HepG2 (cell line): ENCODE measurements at regions not wholly inside any gene's neighbourhood (a gene's known extent, or its start where the extent isn't known, plus 50 kb on each side); places are given as distances from the start of the nearest gene placed in this dataset.

Experiments
- ATAC-seq: fragments of 200-7000 bp; cut with Tn5 transposase; 3 replicates; pipeline ENCODE4 v1.9.1; 2020; ENCODE audit warnings: mild to moderate bottlenecking, moderate library complexity
- BruUV-seq: library from RNA; stranded (reverse); fragments of 400-500 nt; replicated peaks from 2 replicates; lab custom pipeline; 2021; lab: Mats Ljungman, UMichigan
- CTCF ChIA-PET: fragments of 300-600 bp; formaldehyde crosslinking; extraction: SDS; loops from one replicate; lab custom pipeline; 2021; ENCODE audit warnings: low total read pairs, inconsistent platforms, low intra/inter-chr PET ratio; lab: Yijun Ruan, JAX
- POLR2A ChIA-PET: fragments of 350-600 bp; sonication (Branson Sonifier 250); formaldehyde crosslinking; loops from one replicate; lab custom pipeline; 2020; ENCODE audit warnings: antibody characterized with exemption, inconsistent platforms; lab: Yijun Ruan, JAX
- DNase-seq: peaks from one replicate; pipeline ENCODE4 v3.0.0-alpha.2; 2015; ENCODE audit warnings: low spot score
- FAIRE-seq: peaks from 3 replicates; lab custom pipeline; 2011; peaks lifted over from hg19 to GRCh38; lab: Jason Lieb, UNC
- H2AFZ ChIP-seq: one replicate; pipeline ENCODE4 v1.6.1; 2011; ENCODE audit warnings: low read length, inconsistent platforms
- H3K27ac ChIP-seq: fragments of 300-600 bp; 3 replicates; pipeline ENCODE4 v1.8.0; 2011; ENCODE audit warnings: mixed run types, mild to moderate bottlenecking, mixed read lengths, low read length, inconsistent platforms; ENCODE audit not compliant: insufficient read depth; ENCODE audit errors: extremely low read length
- H3K27me3 ChIP-seq, 2 experiments: fragments of 200-600 bp in 1 of 2; 2 replicates in 1 of 2; 3 replicates in 1 of 2; pipeline versions ENCODE4 v1.6.0 to v1.8.0; 2011; ENCODE audit warnings: low read length in 2 of 2, mild to moderate bottlenecking in 2 of 2, moderate library complexity in 2 of 2, inconsistent platforms in 1 of 2; ENCODE audit not compliant: insufficient read depth in 2 of 2, control insufficient read depth in 1 of 2
- H3K36me3 ChIP-seq, 2 experiments: fragments of 200-600 bp in 1 of 2; replicated peaks in 1 of 2; 2 replicates in 1 of 2; 3 replicates in 1 of 2; pipeline versions ENCODE4 v1.5.1 to v1.8.0; 2011; ENCODE audit warnings: low read length in 2 of 2, inconsistent platforms in 1 of 2; ENCODE audit not compliant: insufficient read depth in 2 of 2, control insufficient read depth in 1 of 2
- H3K4me1 ChIP-seq: 2 replicates; pipeline ENCODE4 v1.5.1; 2012; ENCODE audit warnings: low read length, inconsistent platforms; ENCODE audit not compliant: insufficient read depth
- H3K4me2 ChIP-seq: 2 replicates; pipeline ENCODE4 v1.6.0; 2011; ENCODE audit warnings: low read depth, low read length, inconsistent platforms
- H3K4me3 ChIP-seq, 3 experiments: fragments of 200-600 bp in 1 of 3; sonication (generic), shearing (Covaris generic) in 1 of 3; replicated peaks in 1 of 3; 2 replicates each; pipeline ENCODE4 v1.5.1; 2011 to 2016; ENCODE audit warnings: low read length in 3 of 3, inconsistent platforms in 2 of 3, low read depth in 2 of 3, mild to moderate bottlenecking in 2 of 3, control low read depth in 1 of 3, mixed read lengths in 1 of 3; ENCODE audit not compliant: insufficient read depth in 1 of 3
- H3K79me2 ChIP-seq: one replicate; pipeline ENCODE4 v1.6.1; 2011; ENCODE audit warnings: low read length, inconsistent platforms; ENCODE audit not compliant: insufficient read depth
- H3K9ac ChIP-seq: 2 replicates; pipeline ENCODE4 v1.6.0; 2011; ENCODE audit warnings: mild to moderate bottlenecking, low read depth, low read length, inconsistent platforms; ENCODE audit not compliant: insufficient read depth
- H3K9me3 ChIP-seq: 2 replicates; pipeline ENCODE4 v1.5.1; 2012; ENCODE audit warnings: mild to moderate bottlenecking, low read length
- H4K20me1 ChIP-seq: 2 replicates; pipeline ENCODE4 v1.6.0; 2011; ENCODE audit warnings: inconsistent platforms, mild to moderate bottlenecking, low read length, moderate library complexity; ENCODE audit not compliant: insufficient read depth
- PRPF4 ChIP-seq: fragments of 200-400 bp; formaldehyde crosslinking; IDR thresholded peaks from 2 replicates; pipeline ENCODE4 v1.6.1; 2016; ENCODE audit warnings: low read length, low read depth; ENCODE audit not compliant: poor library complexity, severe bottlenecking
- RAD51 ChIP-seq: fragments of 450-650 bp; IDR thresholded peaks from 2 replicates; pipeline ENCODE4 v1.6.1; 2016; ENCODE audit warnings: borderline replicate concordance
- USF2 ChIP-seq, 2 experiments: sonication (generic) in 1 of 2; formaldehyde crosslinking in 1 of 2; IDR thresholded peaks; 2 replicates each; pipeline versions ENCODE4 v1.5.1 to v1.6.1; 2011 to 2020; ENCODE audit warnings: borderline replicate concordance in 1 of 2, low read depth in 1 of 2, low read length in 1 of 2, mild to moderate bottlenecking in 1 of 2, missing genetic modification reagents in 1 of 2, moderate library complexity in 1 of 2
- ZFX ChIP-seq: sonication (generic); formaldehyde crosslinking; IDR thresholded peaks from 2 replicates; pipeline ENCODE4 v1.4.0; 2020; ENCODE audit warnings: mild to moderate bottlenecking, low read depth, missing genetic modification reagents, moderate library complexity
- WGBS: methylation state at CpG from one replicate; pipeline ENCODE4 v1.1.6; 2017; ENCODE audit warnings: low lambda C conversion rate; 5-methylcytosine and 5-hydroxymethylcytosine counted together
- in situ Hi-C: cut with HindIII; loops from 2 replicates; pipeline ENCODE4 v1.10.0; 2017; ENCODE audit warnings: low pct_unique_long_range_greater_than_20kb; ENCODE audit not compliant: extremely low pct_ligation_motif_present
- intact Hi-C: fragments of 100-400 bp; cut with micrococcal nuclease; formaldehyde crosslinking; loops from one replicate; pipeline ENCODE4 v1.10.0; 2022; ENCODE audit not compliant: unreplicated experiment

- no peaks in the 10 kb centered on the region for H3K79me2 ChIP-seq
- FAIRE-seq (no peak), DNase-seq (no peak), ATAC-seq (no peak)
- no peaks in the 10 kb centered on the region for H3K27me3 ChIP-seq
- ChIA-PET POLR2A (no interaction called here), CTCF (no interaction called here)
- no peak overlapping the region for H3K4me3 ChIP-seq
- intact Hi-C loops = no loop called here
- TF ChIP-seq USF2 (IDR thresholded peaks at IDR 0.05; ENCODE audit: low read depth, low read length) (peak; percentile 54; the same call in 1 of the 2 replicates), USF2 (CRISPR knock-in tag; IDR thresholded peaks at IDR 0.05; ENCODE audit: borderline replicate concordance) (no peak), ZFX (CRISPR knock-in tag) (no peak), PRPF4 (no peak), RAD51 (peak; percentile 73; the same call in 1 of the 2 replicates)
- no peaks in the 10 kb centered on the region for H4K20me1 ChIP-seq
- H3K9me3 ChIP-seq = peaks cover 17% of the 10 kb centered on the region
- H3K4me1 ChIP-seq = no peaks in the 10 kb centered on the region
- WGBS = 7% methylated on average over 2 of the region's 2 CpGs
- H3K36me3 ChIP-seq = no peaks in the 10 kb centered on the region
- H3K4me2 ChIP-seq = no peak overlapping the region
- in situ Hi-C loops = no loop called here
- H3K9ac ChIP-seq = no peak overlapping the region
- no peak overlapping the region for H3K27ac ChIP-seq
- H2AFZ ChIP-seq = no peak overlapping the region
- BruUV-seq = no TSS peak
Measured at GRCh38 chr16:25311039-25311438, 53.4 kb upstream of the ZKSCAN2 start.
